ENCODE measurements at regions not wholly inside any gene's neighbourhood (a gene's known extent, or its start where the extent isn't known, plus 50 kb on each side); places are given as distances from the start of the nearest gene placed in this dataset.

- peak; percentile 13 for DNase-seq
Observed at GRCh38 chr2:56444339-56444738, 260.5 kb downstream of the CCDC85A start.

- DNase-seq = no peak
Observed at GRCh38 chr2:56448403-56449001, 264.7 kb downstream of the CCDC85A start.

GRCh38 chr2:56449002-56449431, 265.2 kb downstream of the CCDC85A start:
- DNase-seq = no peak

- no peak for DNase-seq
Observed at GRCh38 chr2:56449449-56449860, 265.7 kb downstream of the CCDC85A start.

GRCh38 chr2:56450047-56450446, 266.3 kb downstream of the CCDC85A start:
- no peak for DNase-seq

- no peak for DNase-seq
Observed at GRCh38 chr2:56450772-56451171, 267.0 kb downstream of the CCDC85A start.

- DNase-seq = no peak
Observed at GRCh38 chr2:56455642-56456041, 271.9 kb downstream of the CCDC85A start.

GRCh38 chr2:56456791-56457190, 273.0 kb downstream of the CCDC85A start:
- DNase-seq = no peak

GRCh38 chr2:56460508-56460907, 276.7 kb downstream of the CCDC85A start:
- DNase-seq = no peak

- DNase-seq = no peak
Observed at GRCh38 chr2:56464066-56464465, 280.3 kb downstream of the CCDC85A start.

GRCh38 chr2:56464613-56465012, 280.8 kb downstream of the CCDC85A start:
- DNase-seq = no peak

GRCh38 chr2:56465491-56465890, 281.7 kb downstream of the CCDC85A start:
- no peak for DNase-seq

GRCh38 chr2:56473524-56473923, 289.7 kb downstream of the CCDC85A start:
- no peak for DNase-seq

GRCh38 chr2:56474412-56475158, 290.8 kb downstream of the CCDC85A start:
- DNase-seq = peak; percentile 29

GRCh38 chr2:56475191-56475590, 291.4 kb downstream of the CCDC85A start:
- no peak for DNase-seq

- DNase-seq = no peak
Observed at GRCh38 chr2:56476509-56477071, 292.8 kb downstream of the CCDC85A start.

GRCh38 chr2:56478027-56478426, 294.2 kb downstream of the CCDC85A start:
- DNase-seq = no peak

- DNase-seq = no peak
Observed at GRCh38 chr2:56483081-56483480, 299.3 kb downstream of the CCDC85A start.

GRCh38 chr2:56484906-56485305, 301.1 kb downstream of the CCDC85A start:
- no peak for DNase-seq

- no peak for DNase-seq
Observed at GRCh38 chr2:56500317-56500716, 316.5 kb downstream of the CCDC85A start.

GRCh38 chr2:56502616-56503015, 318.8 kb downstream of the CCDC85A start:
- no peak for DNase-seq

- no peak for DNase-seq
Observed at GRCh38 chr2:56505885-56506284, 322.1 kb downstream of the CCDC85A start.

GRCh38 chr2:56508662-56509061, 324.9 kb downstream of the CCDC85A start:
- no peak for DNase-seq

GRCh38 chr2:56510610-56511009, 326.8 kb downstream of the CCDC85A start:
- DNase-seq = no peak

Measured in NCI-H1436 (cell line).